ENCODE measurements at regions not wholly inside any gene's neighbourhood (a gene's known extent, or its start where the extent isn't known, plus 50 kb on each side); places are given as distances from the start of the nearest gene placed in this dataset.

DNA sequence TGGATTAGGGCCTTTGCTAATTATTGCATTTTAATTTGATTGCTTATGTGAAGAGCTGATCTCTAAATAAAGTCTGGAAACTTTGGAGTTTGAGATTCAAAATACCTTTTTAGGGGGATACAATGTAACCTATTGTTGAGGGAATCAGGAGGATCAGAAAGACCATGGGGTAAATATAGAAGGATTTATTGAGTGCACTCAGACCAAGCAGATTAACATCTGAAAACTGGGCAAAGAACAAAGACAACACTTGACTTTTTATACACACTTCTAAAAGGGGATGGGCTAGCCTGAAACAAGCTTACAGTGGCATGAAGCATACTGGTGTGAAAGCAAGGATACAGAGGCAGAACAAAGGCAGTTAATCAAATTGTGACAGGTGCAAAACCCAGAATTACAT is 174.3 kb downstream of the MRPS30 start:
- no peak for TF ChIP-seq POLR2A (IDR thresholded peaks at IDR 0.05)
- TF ChIP-seq, protein P1, sequence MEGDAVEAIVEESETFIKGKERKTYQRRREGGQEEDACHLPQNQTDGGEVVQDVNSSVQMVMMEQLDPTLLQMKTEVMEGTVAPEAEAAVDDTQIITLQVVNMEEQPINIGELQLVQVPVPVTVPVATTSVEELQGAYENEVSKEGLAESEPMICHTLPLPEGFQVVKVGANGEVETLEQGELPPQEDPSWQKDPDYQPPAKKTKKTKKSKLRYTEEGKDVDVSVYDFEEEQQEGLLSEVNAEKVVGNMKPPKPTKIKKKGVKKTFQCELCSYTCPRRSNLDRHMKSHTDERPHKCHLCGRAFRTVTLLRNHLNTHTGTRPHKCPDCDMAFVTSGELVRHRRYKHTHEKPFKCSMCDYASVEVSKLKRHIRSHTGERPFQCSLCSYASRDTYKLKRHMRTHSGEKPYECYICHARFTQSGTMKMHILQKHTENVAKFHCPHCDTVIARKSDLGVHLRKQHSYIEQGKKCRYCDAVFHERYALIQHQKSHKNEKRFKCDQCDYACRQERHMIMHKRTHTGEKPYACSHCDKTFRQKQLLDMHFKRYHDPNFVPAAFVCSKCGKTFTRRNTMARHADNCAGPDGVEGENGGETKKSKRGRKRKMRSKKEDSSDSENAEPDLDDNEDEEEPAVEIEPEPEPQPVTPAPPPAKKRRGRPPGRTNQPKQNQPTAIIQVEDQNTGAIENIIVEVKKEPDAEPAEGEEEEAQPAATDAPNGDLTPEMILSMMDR (IDR thresholded peaks at IDR 0.05), result no peak

Data from uterus (tissue), 2 donors.